ENCODE measurements at regions not wholly inside any gene's neighbourhood (a gene's known extent, or its start where the extent isn't known, plus 50 kb on each side); places are given as distances from the start of the nearest gene placed in this dataset.

- no peak overlapping the region for H3K27ac ChIP-seq
- ATAC-seq (no peak), DNase-seq (peak; percentile 33 to 60 (median 43))
- 32 to 51% methylated on average over 5 of the region's 5 CpGs for WGBS, 2 donors
- H3K4me1 ChIP-seq, result no peaks in the 10 kb centered on the region
- TF ChIP-seq POLR2A (IDR thresholded peaks at IDR 0.05) (no peak), CTCF (IDR thresholded peaks at IDR 0.05) (no peak)
- H3K36me3 ChIP-seq (replicated peaks in 1 of 2; ENCODE audit: insufficient read depth in 1 of 2, low read depth in 2 of 2), result no peaks in the 10 kb centered on the region
- no peak overlapping the region for H3K4me3 ChIP-seq
- no peaks in the 10 kb centered on the region for H3K27me3 ChIP-seq
- intact Hi-C loops (cut with DNase I), result no loop called here
- no peaks in the 10 kb centered on the region for H3K9me3 ChIP-seq
Observed at GRCh38 chr4:4694296-4694772, 152.5 kb upstream of the STX18 start.

- 91 to 93% methylated on average over 4 to 7 of the region's 8 CpGs for WGBS, 2 donors
- H3K9me3 ChIP-seq, result no peaks in the 10 kb centered on the region
- no peaks in the 10 kb centered on the region for H3K36me3 ChIP-seq (replicated peaks in 1 of 2; ENCODE audit: insufficient read depth in 1 of 2, low read depth in 2 of 2)
- TF ChIP-seq CTCF (IDR thresholded peaks at IDR 0.05) (no peak), POLR2A (IDR thresholded peaks at IDR 0.05) (no peak)
- H3K27ac ChIP-seq, result no peak overlapping the region
- H3K4me1 ChIP-seq, result no peaks in the 10 kb centered on the region
- DNase-seq (no peak), ATAC-seq (no peak)
- no peaks in the 10 kb centered on the region for H3K27me3 ChIP-seq
- no peak overlapping the region for H3K4me3 ChIP-seq
- intact Hi-C loops (cut with DNase I), result no loop called here
Observed at GRCh38 chr4:4693755-4694295, 152.0 kb upstream of the STX18 start.

DNA sequence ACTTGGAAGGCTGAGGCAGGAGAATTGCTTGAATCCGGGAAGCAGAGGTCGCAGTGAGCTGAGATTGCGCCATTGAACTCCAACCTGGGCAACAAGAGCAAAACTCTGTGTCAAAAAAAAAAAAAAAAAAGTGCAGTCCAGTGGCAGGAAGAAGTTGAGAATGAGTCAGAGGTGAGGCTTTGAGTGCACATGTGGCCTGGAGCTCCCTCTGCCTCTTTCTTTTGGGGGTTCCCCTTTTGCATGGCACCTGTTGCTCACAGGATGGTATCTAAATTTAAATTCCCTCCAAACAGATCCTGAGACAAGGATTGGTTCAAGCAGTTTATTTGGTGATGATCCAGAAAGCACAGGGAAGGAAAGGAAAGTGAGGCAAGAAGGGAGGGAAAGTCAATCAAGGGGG, 151.4 kb upstream of the STX18 start:
- intact Hi-C loops (cut with DNase I), result no loop called here
- H3K27me3 ChIP-seq, result no peaks in the 10 kb centered on the region
- no peak for DNase-seq
- H3K36me3 ChIP-seq (replicated peaks in 1 of 2; ENCODE audit: insufficient read depth in 1 of 2, low read depth in 2 of 2), result no peaks in the 10 kb centered on the region
- H3K4me1 ChIP-seq, result no peaks in the 10 kb centered on the region
- TF ChIP-seq POLR2A (IDR thresholded peaks at IDR 0.05) (no peak), CTCF (IDR thresholded peaks at IDR 0.05) (no peak)
- whole genome bisulfite sequencing, 2 donors, result 88 to 92% methylated on average over 3 of the region's 3 CpGs
- H3K9me3 ChIP-seq, result no peaks in the 10 kb centered on the region
- no peak for ATAC-seq
- H3K4me3 ChIP-seq, result no peak overlapping the region
- H3K27ac ChIP-seq, result no peak overlapping the region

GRCh38 chr4:4690854-4691253, 149.0 kb upstream of the STX18 start:
- H3K9me3 ChIP-seq, result no peaks in the 10 kb centered on the region
- TF ChIP-seq POLR2A (IDR thresholded peaks at IDR 0.05) (no peak), CTCF (IDR thresholded peaks at IDR 0.05) (no peak)
- no peaks in the 10 kb centered on the region for H3K36me3 ChIP-seq (replicated peaks in 1 of 2; ENCODE audit: insufficient read depth in 1 of 2, low read depth in 2 of 2)
- no peak for DNase-seq
- WGBS, 2 donors, result 97 to 98% methylated on average over 2 of the region's 2 CpGs
- H3K27me3 ChIP-seq, result no peaks in the 10 kb centered on the region
- ATAC-seq, result no peak
- H3K4me3 ChIP-seq, result no peak overlapping the region
- no peaks in the 10 kb centered on the region for H3K4me1 ChIP-seq
- intact Hi-C loops (cut with DNase I), result no loop called here
- H3K27ac ChIP-seq, result no peak overlapping the region

GRCh38 chr4:4689694-4690440, 148.0 kb upstream of the STX18 start:
- no peak overlapping the region for H3K4me3 ChIP-seq
- ATAC-seq (no peak), DNase-seq (no peak)
- no peaks in the 10 kb centered on the region for H3K4me1 ChIP-seq
- no peaks in the 10 kb centered on the region for H3K9me3 ChIP-seq
- no peak overlapping the region for H3K27ac ChIP-seq
- TF ChIP-seq CTCF (IDR thresholded peaks at IDR 0.05) (no peak), POLR2A (IDR thresholded peaks at IDR 0.05) (no peak)
- H3K36me3 ChIP-seq (replicated peaks in 1 of 2; ENCODE audit: insufficient read depth in 1 of 2, low read depth in 2 of 2), result no peaks in the 10 kb centered on the region
- H3K27me3 ChIP-seq, result no peaks in the 10 kb centered on the region
- 86 to 92% methylated on average over 5 to 8 of the region's 8 CpGs for WGBS, 2 donors
- intact Hi-C loops (cut with DNase I), result no loop called here

Data from body of pancreas (tissue), 4 donors.